ENCODE measurements at regions not wholly inside any gene's neighbourhood (a gene's known extent, or its start where the extent isn't known, plus 50 kb on each side); places are given as distances from the start of the nearest gene placed in this dataset.
A peak's percentile ranks its signal among the peaks of the same experiment; 100 is the strongest.

GRCh38 chr7:20280475-20281351 lies 50.0 kb upstream of the ITGB8 start (continued):
- TF ChIP-seq SMC3 (IDR thresholded peaks at IDR 0.05; ENCODE audit: borderline replicate concordance, low read length), result 0 out of 2 replicates have a peak, but pooled peaks have one; percentile 2
